Tibial nerve (tissue), 4 donors: ENCODE measurements at regions not wholly inside any gene's neighbourhood (a gene's known extent, or its start where the extent isn't known, plus 50 kb on each side); places are given as distances from the start of the nearest gene placed in this dataset.

ENCODE experiments used
- CTCF ChIP-seq, 5 experiments: fragments of 200-600 bp in 3 of 5; fragments of 450-650 bp in 2 of 5; sonication (generic) in 3 of 5; IDR thresholded peaks; one replicate each; pipeline ENCODE4 v1.5.1; 2016 to 2019; ENCODE audit warnings: antibody characterized with exemption in 5 of 5, mild to moderate bottlenecking in 3 of 5, moderate library complexity in 2 of 5
- EP300 ChIP-seq, 2 donors: sonication (generic); formaldehyde crosslinking; IDR thresholded peaks; one replicate each; pipeline ENCODE4 v1.6.1; 2017; ENCODE audit warnings: antibody characterized with exemption in 2 of 2, mild to moderate bottlenecking in 1 of 2
- POLR2A ChIP-seq, 2 donors: fragments of 450-650 bp; IDR thresholded peaks; one replicate each; pipeline ENCODE4 v1.6.1; 2017; ENCODE audit warnings: antibody characterized with exemption in 2 of 2, mild to moderate bottlenecking in 2 of 2, moderate library complexity in 2 of 2

GRCh38 chr5:173753307-173754168, 134.6 kb upstream of the CPEB4 start:
- TF ChIP-seq CTCF (IDR thresholded peaks at IDR 0.05), result no peak
- no peak for TF ChIP-seq POLR2A (IDR thresholded peaks at IDR 0.05)
- no peak for TF ChIP-seq EP300 (IDR thresholded peaks at IDR 0.05)
